GM21390 (cell line): ENCODE measurements at regions not wholly inside any gene's neighbourhood (a gene's known extent, or its start where the extent isn't known, plus 50 kb on each side); places are given as distances from the start of the nearest gene placed in this dataset.

ENCODE experiments used
- ATAC-seq: cut with Tn5 transposase; IDR thresholded peaks from one replicate; pipeline ENCODE4 v1.9.1; 2021; ENCODE audit not compliant: unreplicated experiment

GRCh38 chr11:10622108-10622507 lies 53.6 kb upstream of the LYVE1 start:
- ATAC-seq: no peak

- ATAC-seq: no peak
These were observed 50.7 kb upstream of the LYVE1 start for GRCh38 chr11:10619131-10619680.

GRCh38 chr11:10618490-10618889 lies 50.0 kb upstream of the LYVE1 start:
- no peak for ATAC-seq
